SJCRH30 (cell line): ENCODE measurements at regions not wholly inside any gene's neighbourhood (a gene's known extent, or its start where the extent isn't known, plus 50 kb on each side); places are given as distances from the start of the nearest gene placed in this dataset.

Experiments
- DNase-seq, 2 experiments: peaks; one replicate each; pipeline ENCODE4 v3.0.0-alpha.2; 2015 to 2020
- H3K27ac ChIP-seq: fragments of 250-450 bp; sonication (Bioruptor Pico); 2 replicates; pipeline ENCODE4 v1.5.1; 2020; ENCODE audit warnings: mild to moderate bottlenecking, moderate library complexity
- H3K27me3 ChIP-seq: fragments of 250-450 bp; sonication (Bioruptor Pico); 2 replicates; pipeline ENCODE4 v1.5.1; 2020; ENCODE audit warnings: mild to moderate bottlenecking, moderate library complexity
- H3K36me3 ChIP-seq: fragments of 250-450 bp; sonication (Bioruptor Pico); 2 replicates; pipeline ENCODE4 v1.5.1; 2020; ENCODE audit warnings: mild to moderate bottlenecking, moderate library complexity
- H3K4me1 ChIP-seq: fragments of 250-450 bp; sonication (Bioruptor Pico); 2 replicates; pipeline ENCODE4 v1.5.1; 2020; ENCODE audit warnings: mild to moderate bottlenecking, moderate library complexity
- H3K4me3 ChIP-seq: fragments of 250-450 bp; sonication (Bioruptor Pico); 2 replicates; pipeline ENCODE4 v1.5.1; 2020; ENCODE audit warnings: mild to moderate bottlenecking, moderate library complexity
- H3K9me3 ChIP-seq: fragments of 250-450 bp; sonication (Bioruptor Pico); replicated peaks from 2 replicates; pipeline ENCODE4 v1.5.1; 2020; ENCODE audit warnings: mild to moderate bottlenecking, moderate library complexity

- H3K36me3 ChIP-seq: no peaks in the 10 kb centered on the region
- no peaks in the 10 kb centered on the region for H3K27me3 ChIP-seq
- H3K27ac ChIP-seq: no peak overlapping the region
- H3K4me3 ChIP-seq: no peak overlapping the region
- H3K9me3 ChIP-seq: no peaks in the 10 kb centered on the region
- no peaks in the 10 kb centered on the region for H3K4me1 ChIP-seq
- DNase-seq: peak in 1 of 2 experiments; percentile 6
These were observed 69.0 kb upstream of the SPANXN1 start for GRCh38 chrX:145178268-145178667.

- no peaks in the 10 kb centered on the region for H3K4me1 ChIP-seq
- H3K4me3 ChIP-seq: no peak overlapping the region
- no peak overlapping the region for H3K27ac ChIP-seq
- H3K9me3 ChIP-seq: no peaks in the 10 kb centered on the region
- H3K36me3 ChIP-seq: no peaks in the 10 kb centered on the region
- DNase-seq: peak in 1 of 2 experiments; percentile 29
- no peaks in the 10 kb centered on the region for H3K27me3 ChIP-seq
These were observed 56.4 kb upstream of the SPANXN1 start for GRCh38 chrX:145190801-145191389.
